GM12874 (cell line): ENCODE measurements at regions not wholly inside any gene's neighbourhood (a gene's known extent, or its start where the extent isn't known, plus 50 kb on each side); places are given as distances from the start of the nearest gene placed in this dataset.

Experiments used
- TF ChIP-seq, protein P1 (sequence below): IDR thresholded peaks from 2 replicates; pipeline ENCODE4 v1.5.1; 2011; ENCODE audit warnings: low read depth, mild to moderate bottlenecking, control low read depth, low read length, moderate library complexity; ENCODE audit not compliant: insufficient read depth

DNA sequence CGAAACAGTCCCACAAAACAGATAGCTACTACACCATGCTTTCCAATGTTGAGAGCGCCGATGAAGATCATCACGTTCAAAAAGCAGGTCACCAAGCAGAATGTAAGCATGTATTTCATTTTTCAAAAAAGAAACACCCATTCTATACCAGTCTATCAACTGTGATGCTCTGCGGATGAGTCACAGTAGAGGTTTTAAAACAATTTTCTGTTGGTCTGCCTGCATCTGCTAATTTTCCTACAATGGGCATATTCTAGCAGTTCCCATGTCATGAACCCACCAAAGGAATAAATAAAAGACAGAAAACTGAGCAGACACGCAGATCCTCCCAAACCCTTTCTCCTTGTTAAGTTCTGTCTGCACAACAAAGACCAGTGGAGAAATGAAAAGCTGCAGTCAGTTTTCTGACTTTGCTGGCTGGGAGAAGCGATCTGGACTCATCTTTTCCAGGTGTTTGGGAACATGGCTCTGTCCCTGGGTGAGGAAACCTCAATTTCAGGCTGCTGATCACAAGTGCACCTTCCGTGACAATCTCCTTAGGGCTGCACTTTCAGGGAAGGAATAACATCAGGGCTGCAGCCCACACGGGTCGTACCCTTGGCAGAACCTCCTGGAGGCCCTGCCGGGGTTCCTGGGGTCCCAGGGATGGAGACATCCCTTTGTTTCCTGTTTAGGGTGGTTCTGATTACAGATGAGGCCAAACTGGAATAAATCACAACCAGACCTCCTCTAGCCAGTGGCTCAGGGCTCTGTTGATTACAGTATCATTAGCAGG, 200.1 kb downstream of the BMP7 start:
- TF ChIP-seq, protein P1, sequence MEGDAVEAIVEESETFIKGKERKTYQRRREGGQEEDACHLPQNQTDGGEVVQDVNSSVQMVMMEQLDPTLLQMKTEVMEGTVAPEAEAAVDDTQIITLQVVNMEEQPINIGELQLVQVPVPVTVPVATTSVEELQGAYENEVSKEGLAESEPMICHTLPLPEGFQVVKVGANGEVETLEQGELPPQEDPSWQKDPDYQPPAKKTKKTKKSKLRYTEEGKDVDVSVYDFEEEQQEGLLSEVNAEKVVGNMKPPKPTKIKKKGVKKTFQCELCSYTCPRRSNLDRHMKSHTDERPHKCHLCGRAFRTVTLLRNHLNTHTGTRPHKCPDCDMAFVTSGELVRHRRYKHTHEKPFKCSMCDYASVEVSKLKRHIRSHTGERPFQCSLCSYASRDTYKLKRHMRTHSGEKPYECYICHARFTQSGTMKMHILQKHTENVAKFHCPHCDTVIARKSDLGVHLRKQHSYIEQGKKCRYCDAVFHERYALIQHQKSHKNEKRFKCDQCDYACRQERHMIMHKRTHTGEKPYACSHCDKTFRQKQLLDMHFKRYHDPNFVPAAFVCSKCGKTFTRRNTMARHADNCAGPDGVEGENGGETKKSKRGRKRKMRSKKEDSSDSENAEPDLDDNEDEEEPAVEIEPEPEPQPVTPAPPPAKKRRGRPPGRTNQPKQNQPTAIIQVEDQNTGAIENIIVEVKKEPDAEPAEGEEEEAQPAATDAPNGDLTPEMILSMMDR: no peak

DNA sequence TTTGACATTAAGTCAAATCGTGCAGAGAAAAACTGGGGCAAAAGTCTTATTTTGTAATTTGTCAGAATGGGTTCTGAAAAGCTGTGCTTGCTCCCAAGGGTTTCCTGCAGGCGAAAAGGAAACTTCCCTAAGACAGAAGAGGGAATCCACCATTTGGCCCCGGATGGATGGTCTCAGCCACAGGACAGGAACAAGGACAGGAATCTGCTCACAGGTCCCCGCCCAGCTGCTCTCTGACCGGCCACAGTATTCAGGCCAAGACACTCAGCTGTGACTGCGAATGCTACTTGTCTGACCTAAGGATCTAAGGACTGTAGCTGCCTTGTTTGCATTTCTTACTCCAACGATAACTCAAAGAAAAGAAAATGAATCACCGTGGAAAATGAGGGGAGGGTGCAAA, 197.0 kb downstream of the BMP7 start:
- TF ChIP-seq, protein P1: no peak

DNA sequence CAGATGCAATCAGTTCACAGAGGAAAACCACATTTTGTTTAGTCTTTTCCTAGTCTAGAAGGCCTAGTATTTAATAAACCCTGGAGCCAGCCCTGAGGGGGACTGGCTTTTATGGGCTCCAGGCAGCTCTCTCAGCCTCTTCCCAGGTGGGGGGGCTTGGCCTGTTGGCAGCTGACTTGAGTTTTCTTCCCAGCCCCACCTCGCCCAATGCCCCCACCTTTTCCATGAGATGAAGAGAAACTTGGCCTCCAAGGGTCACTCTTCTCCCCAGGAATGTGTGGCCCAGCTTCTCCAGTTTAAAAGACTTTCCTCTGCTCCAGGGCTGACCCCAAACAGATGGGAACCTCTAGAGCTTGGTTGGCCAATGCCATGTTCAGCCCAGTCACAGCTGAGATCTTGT, 196.1 kb downstream of the BMP7 start:
- TF ChIP-seq, protein P1: no peak

DNA sequence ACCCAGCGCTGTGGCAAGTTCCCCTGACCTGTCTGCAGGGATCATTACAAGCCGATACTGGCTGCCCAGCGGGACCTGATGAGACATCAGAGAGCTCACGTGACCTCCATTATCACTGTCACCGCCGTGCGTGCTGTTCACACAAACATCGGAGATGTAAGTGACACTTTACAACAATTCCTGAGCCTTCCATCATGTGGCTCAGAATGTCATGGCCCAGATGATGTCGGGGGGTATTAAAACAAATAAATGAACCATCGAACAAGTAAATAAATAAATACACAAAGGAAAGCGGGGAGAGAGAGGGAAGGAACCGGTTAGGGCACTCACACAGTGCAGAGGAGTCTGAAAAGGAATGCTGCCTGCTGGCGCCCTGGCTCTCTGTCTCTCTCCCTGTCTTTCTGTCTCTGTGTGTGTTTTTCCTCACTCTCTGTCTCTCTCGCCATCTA, 195.1 kb downstream of the BMP7 start:
- TF ChIP-seq, protein P1: no peak

DNA sequence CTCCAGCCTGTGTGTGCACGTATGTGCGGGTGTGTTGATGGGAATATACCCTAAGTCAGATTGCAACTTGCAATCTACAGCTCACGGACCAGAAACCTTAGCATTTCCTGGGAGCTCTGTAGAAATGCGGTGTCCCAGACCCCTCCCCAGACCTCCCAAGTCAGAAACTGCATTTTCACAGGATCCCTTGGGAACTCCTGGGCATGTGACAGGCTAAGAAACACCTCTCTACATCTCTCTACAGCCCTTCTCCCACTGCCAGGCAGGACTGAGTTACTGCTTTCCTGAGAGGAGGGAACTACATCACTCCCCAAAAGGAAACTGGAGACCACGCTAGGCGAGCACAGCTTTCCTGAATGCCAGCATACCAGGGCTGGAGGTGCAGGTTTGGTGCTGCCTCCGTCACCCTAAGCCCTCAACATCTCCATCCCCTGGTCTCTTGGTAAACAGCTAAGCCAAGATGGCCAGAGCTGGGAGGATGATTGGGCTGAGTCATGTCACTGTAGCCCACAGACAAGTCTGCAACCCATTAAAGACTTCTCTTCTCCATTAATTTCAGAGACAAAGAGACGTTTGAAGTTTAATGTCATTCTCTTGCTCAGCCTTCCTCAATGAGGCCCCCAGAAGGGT, 194.4 kb downstream of the BMP7 start:
- TF ChIP-seq, protein P1: no peak

DNA sequence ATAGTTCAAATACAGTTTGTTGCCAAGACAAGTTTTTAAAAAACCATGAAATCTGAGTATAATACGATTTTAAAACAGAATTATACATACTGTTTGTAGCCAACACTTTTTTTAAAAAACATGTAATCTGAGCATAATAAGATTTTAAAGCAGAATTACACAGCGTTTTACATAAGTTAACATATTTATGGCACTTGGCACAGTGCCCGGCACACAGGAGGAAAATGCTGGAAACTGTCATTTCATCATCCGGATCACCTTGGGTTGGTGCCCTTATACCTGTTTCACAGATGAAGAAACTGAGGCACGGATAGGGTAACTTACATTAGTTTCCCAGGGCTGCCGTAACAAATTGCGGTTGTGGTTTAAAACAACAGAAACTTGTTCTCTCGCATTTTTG, 193.0 kb downstream of the BMP7 start:
- TF ChIP-seq, protein P1: no peak

DNA sequence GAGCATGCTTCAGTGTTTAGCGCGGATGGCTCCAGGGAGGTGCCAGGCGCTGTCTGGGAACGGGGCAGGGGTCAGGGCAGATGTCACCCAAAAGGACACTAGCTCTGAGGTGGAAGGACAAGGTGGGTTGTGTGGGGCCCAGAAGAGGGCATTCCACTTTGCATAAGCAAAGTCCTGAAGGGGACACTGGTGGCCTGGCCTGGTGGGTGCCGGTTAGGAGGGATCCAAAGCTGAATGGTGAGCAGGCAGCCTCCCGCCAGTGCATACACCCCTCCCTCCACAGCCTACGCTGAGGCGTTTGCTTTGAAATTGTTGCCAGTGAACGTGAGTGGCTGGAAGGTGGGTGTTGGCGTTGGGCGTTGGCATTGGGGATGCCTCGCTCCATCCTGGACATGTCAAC, 192.1 kb downstream of the BMP7 start:
- TF ChIP-seq, protein P1: no peak
